HG02642 (cell line): ENCODE measurements at regions not wholly inside any gene's neighbourhood (a gene's known extent, or its start where the extent isn't known, plus 50 kb on each side); places are given as distances from the start of the nearest gene placed in this dataset.

Source experiments
- ATAC-seq: cut with Tn5 transposase; IDR thresholded peaks from one replicate; pipeline ENCODE4 v1.9.1; 2021; ENCODE audit warnings: mild to moderate bottlenecking; ENCODE audit not compliant: unreplicated experiment, poor library complexity

DNA sequence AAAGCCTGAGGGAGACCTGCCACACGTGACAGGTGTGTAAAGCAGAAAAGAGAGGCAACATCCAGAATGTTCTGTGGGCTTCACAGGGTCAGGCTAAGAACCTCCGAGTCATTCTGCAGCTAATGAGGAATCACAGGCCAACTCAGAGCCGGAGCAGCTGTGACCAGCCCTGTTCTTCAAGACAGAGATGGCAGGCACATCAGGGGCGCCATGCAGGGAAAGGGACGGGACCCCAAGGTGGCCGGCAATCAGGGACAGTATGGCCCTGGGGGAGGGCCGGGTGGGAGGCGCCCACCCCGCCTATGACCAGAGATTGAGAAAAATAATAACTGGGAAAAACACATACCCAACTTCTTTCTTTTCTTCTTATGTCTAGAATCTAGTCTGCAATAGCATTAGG, 316.7 kb upstream of the SALL3 start:
- ATAC-seq: no peak

DNA sequence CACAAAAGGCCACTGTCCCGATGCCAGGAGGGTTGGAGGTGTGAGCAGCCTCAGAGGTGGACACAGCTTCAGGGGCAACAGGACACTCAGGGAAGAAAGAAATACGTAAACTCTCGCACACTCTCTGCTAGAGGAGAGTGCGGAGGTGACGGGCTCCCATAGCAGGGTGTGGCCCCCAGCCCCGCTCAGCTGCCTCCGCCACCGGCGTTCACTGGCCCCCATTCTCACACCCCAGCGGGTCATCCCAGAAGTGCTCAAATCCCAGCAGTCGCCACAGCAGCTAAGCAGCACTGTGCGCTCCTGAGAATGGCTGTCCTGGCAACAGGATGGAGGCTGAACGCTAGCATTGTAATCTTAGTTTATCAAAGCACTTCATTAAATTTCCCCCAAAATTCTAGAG, 315.6 kb upstream of the SALL3 start:
- ATAC-seq: no peak

DNA sequence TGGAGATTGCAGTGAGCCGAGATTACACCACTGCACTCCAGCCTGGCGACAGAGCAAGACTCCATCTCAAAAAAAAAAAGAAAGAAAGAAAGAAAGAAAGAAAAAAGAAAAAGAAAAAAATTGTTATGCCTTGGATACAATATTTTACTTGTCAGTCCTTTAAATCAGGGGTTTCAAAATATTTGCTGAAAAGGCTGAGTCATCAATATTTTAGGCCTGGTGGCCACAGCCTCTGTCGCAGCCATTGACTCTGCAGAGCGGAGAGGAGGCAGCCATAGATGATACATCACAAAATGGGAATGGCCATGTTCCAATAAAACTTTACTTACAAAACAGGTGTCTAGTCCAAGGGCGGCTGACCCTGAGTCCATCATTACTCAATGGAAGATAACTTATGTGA, 314.8 kb upstream of the SALL3 start:
- ATAC-seq: no peak

DNA sequence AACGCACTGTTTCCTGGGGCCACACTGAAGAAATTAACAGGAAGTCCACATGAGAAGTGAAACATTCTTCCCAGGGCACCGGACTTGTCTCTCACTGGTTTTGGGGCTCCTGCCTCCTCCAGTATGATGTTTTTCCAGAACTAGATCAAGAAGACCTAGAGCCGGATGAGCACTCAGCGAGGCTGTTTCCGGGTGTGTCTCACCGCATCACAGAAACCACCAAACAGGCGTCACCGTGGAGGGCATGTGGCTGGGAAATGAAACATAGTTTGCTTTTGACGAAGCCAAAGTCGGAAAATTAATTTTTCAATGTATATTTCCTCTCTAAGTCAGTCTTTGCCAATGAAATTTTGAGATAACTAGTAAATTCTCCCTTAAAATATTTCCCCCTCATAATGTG, 314.0 kb upstream of the SALL3 start:
- ATAC-seq: no peak

DNA sequence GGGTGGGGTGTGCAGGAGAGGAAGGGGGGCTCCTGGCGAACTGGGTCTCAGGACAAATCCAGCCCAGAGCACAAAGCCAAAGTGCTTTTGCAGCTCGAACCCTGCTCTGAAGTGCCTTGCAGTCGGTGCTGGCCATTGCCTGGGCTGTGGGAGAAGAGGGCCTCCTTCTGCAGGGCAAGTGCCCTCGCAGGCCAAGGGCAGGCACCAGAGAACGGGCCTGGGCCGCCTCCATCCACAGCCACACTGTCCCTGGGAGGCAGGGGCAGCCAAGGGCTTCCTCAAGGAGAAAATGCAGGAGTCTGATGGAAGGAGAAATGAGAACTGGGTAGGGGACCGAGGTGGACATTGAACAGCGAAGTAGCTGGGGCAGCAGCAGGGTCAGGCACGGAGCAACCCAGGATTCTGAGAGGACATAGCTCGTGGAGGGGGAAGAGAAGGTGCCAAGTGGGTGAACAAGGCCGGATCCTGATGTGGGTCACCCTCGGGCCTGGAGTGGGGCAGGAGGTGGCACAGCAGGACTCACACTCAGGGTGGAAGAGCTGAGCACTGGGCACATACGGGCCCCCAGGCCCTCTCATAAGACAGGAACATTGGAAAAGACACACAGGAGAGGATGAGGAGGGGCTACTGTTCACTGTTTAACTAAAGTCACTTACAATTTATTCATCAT, 312.8 kb upstream of the SALL3 start:
- ATAC-seq: no peak

DNA sequence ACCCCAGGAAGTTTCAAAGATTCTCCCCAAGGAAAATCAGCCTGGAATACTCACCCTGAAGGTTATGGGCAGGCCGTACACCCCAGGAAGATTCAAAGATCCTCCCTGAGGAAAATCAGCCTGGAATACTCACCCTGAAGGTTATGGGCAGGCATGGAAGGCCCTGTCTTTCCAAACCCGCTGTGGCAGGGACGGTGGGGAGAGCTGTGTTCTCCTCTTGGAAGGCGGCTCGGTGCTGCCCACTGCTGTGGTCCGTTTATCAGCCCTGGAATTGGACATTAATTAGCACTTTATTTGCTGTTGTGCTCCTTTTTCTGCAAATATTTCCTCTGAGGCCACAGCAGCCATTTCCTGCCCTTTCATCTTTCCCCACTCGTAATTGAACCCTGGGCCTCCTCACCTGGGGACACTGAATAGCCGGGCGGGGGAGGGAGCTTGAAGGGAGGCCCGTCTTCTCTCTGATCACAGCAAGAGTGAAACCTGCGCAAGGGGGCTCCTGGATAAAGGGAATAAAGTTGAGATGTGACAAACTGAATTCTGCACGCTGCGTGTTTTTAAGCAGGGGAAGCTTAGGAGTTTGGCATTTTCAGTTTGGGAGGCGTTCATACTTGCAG, 308.7 kb upstream of the SALL3 start:
- no peak for ATAC-seq

DNA sequence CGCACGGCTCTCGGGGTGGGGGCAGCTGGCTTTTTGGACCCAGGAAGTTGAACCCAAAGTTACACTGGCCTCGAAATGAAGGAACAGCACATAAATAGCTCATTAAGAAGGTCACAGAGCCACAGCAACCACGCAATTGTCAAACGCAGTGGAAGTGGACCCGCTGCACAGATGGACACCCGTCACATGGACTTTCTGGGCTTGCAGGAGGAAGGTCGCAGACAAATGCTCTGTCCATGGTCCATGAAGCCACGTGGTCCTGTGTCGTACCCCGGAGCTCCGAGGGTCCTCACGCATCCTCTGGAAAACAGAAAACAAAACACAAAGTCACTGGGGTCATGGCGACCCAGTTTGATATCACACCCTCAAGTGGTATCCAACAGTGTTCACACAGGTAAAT, 308.1 kb upstream of the SALL3 start:
- ATAC-seq: no peak

DNA sequence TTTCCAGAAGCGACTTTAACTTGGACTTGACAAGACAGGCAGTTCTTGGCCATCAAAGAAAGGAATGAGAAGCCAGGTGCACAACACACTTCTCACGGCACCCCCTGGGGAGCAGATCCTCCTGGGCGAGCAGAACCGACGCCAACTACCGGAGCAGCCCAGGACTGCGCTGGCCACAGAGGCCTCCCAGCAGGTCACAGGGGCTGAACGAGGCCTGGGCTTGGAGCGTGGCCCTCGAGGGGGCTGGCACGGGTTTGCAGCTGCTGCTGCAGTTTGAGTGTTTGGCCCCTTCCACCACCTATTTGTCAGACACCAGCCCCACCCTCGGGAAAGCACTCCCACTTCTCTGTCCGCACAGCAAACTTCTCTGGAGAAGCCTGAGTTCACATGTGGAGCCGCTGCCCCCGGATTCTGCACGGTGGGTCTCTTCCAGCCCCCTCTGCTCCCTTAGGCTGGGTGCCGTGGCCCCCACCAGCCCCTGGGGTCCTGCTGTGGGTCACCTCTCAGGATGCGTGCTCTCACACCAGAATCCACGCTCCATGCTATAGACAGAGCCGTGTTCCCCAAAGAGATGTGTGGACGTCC, 306.7 kb upstream of the SALL3 start:
- ATAC-seq: no peak

DNA sequence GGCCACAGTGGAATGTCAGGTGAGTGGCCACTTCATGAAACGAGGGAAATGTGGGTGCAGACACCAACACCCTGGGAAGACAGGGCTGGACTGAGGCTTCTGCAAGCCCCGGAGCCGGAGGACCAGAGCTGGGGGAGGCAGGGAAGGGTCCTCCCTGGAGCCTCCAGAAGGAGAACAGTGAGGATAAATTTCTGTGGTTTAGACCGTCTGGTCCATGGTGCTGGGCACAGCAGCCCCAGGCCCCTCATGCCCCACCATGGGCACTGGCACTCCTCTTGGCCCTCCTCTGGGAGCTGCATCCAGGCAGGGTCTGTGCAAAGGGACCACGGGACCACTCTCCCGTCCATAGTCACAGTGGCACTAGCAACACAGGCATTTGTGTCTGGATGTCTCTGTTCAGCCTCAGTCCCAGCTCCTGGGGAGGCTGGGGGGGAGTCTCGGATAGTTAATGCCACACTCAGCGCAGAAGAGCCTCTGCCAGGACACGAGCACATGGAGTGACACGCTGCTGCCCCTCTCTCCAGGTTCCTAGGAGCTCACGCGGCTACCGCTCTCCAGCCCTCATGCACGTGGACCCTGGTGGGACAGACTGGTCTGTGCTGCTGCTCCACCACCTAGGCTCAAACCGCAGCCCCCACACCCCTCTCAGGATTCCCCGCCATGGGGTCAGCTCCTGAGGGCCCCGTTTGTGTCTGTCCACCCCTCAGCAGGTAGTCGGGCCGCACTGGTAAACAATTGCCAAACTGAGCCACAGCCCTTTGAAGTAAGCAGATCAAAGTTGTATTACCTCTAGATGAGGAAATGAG, 305.9 kb upstream of the SALL3 start:
- ATAC-seq: no peak

DNA sequence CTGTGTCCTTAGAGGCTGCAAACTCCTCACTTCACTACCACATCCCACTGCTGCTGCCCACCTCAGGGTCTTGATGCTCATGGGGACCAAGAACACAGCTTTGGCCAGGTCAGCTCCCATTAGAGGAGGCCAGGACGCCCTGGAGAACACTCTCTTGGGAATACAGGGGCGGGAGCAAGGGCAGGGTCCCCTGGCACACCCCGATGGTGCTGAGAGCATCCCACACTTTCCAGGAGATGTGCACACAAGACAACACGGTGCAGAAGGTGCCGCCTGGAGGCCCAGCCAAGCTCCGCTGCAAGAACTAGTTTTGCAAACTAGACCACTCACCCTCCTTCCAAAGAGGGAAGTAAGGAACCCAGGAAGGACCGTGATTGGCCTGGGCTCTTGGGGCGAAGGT, 304.4 kb upstream of the SALL3 start:
- no peak for ATAC-seq

DNA sequence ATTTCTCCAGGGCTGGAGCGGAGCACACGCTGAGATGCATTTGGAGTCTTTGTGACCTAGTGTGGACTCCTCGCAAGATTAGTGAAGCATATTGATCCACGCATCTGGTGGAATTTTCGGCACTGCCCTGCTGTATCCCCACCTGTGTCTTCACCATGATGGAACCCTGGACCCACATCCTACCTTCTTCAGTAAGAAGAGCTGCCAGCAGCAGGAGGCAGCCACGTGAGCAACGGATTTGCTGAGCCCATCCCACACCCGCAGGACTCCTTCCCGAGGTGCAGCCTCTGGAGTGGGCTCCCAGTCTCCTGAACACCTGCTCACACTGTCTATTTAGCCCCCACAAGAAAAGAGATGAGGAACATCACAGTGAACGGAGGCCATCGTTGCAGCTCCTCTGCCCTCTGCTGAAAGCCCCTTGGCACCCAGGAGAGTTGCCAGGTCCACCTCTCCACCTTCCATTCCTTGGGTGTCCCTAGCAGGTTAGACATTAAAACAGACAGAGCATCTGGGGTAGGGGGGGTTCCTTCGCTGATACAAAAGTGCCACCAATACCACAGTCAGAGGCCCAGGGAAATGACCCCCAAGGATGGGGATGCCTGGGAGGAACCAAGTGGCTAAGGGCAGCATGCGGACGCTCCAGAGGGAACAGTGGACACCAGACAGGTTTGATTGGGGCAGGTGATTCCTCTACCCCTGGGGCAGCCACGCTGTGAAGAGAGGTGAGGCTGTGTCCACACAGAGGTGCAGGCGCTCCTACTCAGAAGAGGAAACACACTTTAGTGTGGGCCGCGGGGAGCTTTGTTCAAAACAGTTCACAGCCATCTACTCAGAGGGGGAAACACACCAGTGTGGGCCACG, 302.8 kb upstream of the SALL3 start:
- ATAC-seq: no peak

DNA sequence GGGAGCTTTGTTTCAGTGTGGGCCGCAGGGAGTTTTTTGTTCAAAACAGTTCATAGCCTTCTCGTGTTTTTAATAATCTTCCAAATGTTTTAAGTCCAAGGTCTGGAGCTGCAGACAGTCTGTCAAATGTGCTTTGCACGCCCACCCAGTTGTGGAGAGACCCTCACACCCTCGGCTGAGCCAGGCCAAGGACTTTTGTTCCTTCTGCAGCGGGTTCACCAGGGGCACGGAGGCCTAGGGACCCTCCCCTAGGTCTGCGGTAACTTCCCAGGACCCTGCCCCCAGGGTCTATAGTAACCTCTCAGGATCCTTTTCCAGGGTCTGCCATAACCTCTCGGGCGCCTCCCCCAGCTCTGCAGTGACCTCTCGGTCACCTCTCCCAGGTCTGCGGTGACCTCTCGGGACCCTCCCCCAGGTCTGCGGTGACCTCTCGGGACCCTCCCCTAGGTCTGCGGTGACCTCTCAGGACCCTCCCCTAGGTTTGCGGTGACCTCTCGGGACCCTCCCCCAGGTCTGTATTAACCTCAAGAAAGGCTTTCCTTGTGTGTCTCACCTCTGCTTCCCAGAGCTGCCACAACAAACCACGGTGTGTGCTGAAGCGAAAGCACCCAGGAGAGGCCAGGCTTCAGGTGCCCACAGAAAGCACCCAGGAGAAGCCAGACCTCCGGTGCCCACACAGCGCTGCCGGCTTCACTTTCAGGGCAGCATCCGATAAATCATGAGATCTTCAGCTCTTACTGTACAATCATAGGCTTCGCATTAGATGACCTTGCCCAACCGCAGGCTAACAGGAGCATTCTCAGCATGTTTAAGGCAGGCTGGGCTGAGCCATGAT, 301.9 kb upstream of the SALL3 start:
- ATAC-seq: no peak

DNA sequence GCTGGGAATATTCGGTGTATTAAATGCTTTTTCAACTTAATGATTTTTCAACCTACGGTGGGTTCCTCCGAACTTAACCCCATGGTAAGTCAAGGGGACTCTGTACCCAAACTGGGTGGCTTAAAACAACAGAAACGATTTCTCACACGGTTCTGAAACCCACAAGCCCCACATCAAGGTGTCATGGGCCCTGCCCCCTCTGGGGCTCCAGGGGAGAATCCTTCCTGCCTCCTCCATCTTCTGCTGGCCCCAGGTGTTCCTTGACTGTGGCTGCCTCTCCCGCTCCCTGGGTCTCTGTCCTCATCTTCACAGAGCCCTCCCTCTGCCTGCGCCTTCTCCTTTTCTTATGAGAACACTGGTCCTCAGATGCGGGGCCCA, 301.3 kb upstream of the SALL3 start:
- no peak for ATAC-seq

DNA sequence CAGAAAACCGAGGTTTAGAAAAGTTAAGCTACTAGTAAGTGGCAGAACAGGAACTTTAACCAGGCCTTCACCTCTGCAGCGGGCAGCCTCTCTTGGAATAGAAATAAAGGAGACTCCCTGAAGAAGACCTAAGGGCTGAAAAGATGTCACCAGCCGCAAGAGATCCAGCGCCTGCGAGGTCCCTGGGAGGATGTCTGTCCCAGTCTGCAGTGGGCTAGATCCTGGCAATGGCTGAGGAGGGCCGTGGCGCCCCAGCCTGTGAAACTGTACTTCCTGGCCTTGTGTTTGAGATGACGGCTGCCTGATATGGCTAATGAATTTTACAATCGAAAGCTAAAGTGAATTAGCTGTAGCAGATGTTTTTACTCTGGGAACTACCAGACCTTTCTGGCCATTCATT, 300.6 kb upstream of the SALL3 start:
- ATAC-seq: no peak

DNA sequence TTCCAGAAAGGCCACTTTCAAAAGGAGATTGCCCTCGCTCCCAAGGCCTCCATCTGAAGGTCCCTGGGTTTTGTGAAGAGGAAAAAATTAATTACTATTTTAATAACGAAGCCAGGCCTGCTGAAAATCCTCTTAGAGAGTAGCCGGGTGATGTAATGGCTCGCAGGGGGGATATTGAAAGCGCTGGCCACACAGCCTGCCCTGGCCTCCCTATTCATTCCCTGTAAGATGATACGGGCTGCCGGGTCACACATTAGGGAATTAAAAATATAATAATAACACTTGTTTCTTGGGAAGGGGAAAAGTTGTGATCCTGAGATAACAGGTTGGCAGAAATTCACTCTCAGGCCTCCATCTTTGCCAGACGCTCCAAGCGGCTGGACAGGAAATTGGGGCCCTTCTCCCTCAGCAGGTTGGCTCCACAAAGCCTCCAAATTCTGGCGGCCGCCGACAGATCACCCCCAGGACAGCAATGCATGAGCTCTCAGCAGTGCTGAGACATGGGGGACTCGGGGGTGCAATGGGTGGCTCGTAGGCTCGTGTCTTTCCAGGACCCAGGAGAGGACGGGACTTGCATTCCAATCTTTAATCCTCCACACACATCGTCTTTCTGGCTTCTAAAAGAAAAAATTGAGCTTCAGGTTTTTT, 299.9 kb upstream of the SALL3 start:
- no peak for ATAC-seq

DNA sequence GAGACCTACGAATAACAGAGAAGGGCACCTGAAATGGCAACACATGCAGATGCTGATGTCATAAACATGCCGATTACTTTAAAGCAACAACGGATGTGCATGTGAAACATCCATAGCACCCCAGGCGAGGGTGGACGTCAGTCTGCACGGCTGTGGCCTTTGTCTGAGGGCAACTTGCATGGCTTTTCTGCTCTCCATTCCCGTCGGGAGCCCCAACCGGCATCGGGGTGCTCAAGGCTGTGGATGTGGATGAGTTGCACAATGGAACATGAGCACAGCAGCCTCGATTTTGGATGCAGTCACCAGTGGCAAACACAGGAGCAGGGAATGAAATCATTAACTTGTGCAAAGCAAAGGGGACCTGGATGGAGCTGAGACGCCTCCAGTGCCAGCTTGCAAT, 298.2 kb upstream of the SALL3 start:
- ATAC-seq: no peak

DNA sequence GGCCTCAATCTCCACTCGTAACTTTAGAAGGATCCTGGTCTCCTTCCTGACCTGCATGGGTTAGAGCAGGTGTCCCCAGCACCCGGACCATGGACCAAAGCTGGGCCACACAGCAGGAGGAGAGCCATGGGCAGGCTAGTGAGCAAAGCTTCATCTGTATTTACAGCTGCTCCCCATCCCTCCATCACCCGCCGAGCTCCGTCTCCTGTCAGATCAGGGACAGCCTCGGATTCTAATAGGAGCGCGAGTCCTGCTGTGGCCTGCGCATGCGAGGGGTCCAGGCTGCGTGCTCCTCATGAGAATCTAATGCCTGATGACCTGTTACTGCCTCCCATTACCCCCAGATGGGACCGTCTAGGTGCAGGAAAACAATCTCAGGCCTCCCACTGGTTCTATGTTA, 297.7 kb upstream of the SALL3 start:
- no peak for ATAC-seq

DNA sequence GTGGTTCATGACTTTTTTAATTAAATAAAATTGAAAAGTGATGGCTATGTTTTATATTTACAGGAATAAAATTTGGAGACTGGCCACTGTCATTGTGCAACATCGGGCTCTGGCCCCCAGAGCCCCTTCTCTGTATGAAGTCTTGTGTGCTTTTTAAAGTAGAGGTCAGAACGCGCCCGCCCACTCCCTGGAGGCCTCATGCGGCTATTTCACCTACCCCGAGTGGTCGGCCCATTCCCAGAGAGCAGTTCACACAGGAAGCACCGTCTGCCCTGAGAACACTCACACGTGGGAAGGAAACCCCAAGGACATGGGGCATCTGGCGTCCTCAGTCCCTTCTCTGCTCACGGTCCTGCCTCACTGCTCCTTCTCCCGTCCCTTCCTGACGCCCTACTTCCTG, 296.9 kb upstream of the SALL3 start:
- no peak for ATAC-seq
